Large intestine (tissue), 3 donors: ENCODE measurements at regions not wholly inside any gene's neighbourhood (a gene's known extent, or its start where the extent isn't known, plus 50 kb on each side); places are given as distances from the start of the nearest gene placed in this dataset.
"Not testable (repeated sequence)": the region's sequence is repeated elsewhere in the genome, so short reads cannot be mapped to it uniquely, and the experiment has no call there.

Source experiments
- DNase-seq, 2 donors: peaks; one replicate each; pipeline versions ENCODE4 v3.0.0 to v3.0.0-alpha.2; 2013
- H3K27ac ChIP-seq: one replicate; pipeline ENCODE4 v1.5.1; 2013; ENCODE audit warnings: low read length
- H3K27me3 ChIP-seq: 2 replicates; pipeline ENCODE4 v1.6.1; 2013; ENCODE audit warnings: low read length; ENCODE audit not compliant: control insufficient read depth, insufficient read depth
- H3K36me3 ChIP-seq: 2 replicates; pipeline ENCODE4 v1.6.1; 2013; ENCODE audit warnings: low read length; ENCODE audit not compliant: control insufficient read depth, insufficient read depth
- H3K4me1 ChIP-seq: one replicate; pipeline ENCODE4 v1.6.1; 2013; ENCODE audit warnings: low read length; ENCODE audit not compliant: control insufficient read depth, insufficient read depth
- H3K4me3 ChIP-seq: one replicate; pipeline ENCODE4 v1.5.1; 2013; ENCODE audit warnings: low read length
- H3K9me3 ChIP-seq: one replicate; pipeline ENCODE4 v1.6.1; 2013; ENCODE audit warnings: mild to moderate bottlenecking, low read depth, low read length, moderate library complexity; ENCODE audit not compliant: control insufficient read depth
- WGBS: methylation state at CpG from one replicate; pipeline ENCODE4 v1.1.5; 2013; ENCODE audit warnings: low lambda C conversion rate; ENCODE audit not compliant: insufficient coverage; 5-methylcytosine and 5-hydroxymethylcytosine counted together

GRCh38 chr3:110017304-110017703 lies 680.0 kb upstream of the DPPA4 start:
- DNase-seq: no peak

GRCh38 chr3:110021659-110022058 lies 684.3 kb upstream of the DPPA4 start:
- Histone ChIP-seq H3K4me3 (no peak overlapping the region), H3K9me3 (no peaks in the 10 kb centered on the region), H3K27me3 (no peaks in the 10 kb centered on the region), H3K27ac (no peak overlapping the region), H3K36me3 (no peaks in the 10 kb centered on the region), H3K4me1 (no peaks in the 10 kb centered on the region)
- DNase-seq: no peak
- WGBS: no CpG with 5 or more reads among the region's 1 CpG

More at GRCh38 chr3:110017304-110017703, 680.0 kb upstream of the DPPA4 start:
- Histone ChIP-seq H3K4me1 (no peaks in the 10 kb centered on the region), H3K27me3 (no peaks in the 10 kb centered on the region), H3K9me3 (no peaks in the 10 kb centered on the region), H3K4me3 (no peak overlapping the region), H3K27ac (no peak overlapping the region), H3K36me3 (no peaks in the 10 kb centered on the region)

DNA sequence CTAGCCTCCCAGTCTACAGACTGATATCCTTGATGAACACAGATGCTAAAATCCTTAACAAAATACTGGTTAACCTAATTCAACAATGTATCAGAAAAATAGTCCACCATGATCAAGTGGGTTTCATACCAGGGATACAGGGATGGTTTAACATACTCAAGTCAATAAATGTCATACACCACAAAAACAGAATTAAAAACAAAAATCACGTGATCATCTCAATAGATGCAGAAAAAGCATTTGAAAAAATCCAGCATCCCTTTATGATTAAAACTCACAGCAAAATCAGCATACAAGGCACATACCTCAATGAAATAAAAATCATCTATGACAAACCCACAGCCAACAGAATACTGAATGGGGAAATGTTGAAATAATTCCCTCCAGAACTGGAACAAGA lies 685.7 kb upstream of the DPPA4 start:
- not testable (repeated sequence) for H3K36me3 ChIP-seq, H3K4me3 ChIP-seq, H3K4me1 ChIP-seq, H3K27me3 ChIP-seq, H3K27ac ChIP-seq, H3K9me3 ChIP-seq, DNase-seq
- WGBS: 100% methylated on average over 1 of the region's 1 CpG

GRCh38 chr3:110026421-110026820 lies 689.1 kb upstream of the DPPA4 start:
- no peaks in the 10 kb centered on the region for H3K36me3 ChIP-seq
- DNase-seq: no peak
- no peaks in the 10 kb centered on the region for H3K4me1 ChIP-seq
- H3K4me3 ChIP-seq: no peak overlapping the region
- no peak overlapping the region for H3K27ac ChIP-seq
- no peaks in the 10 kb centered on the region for H3K27me3 ChIP-seq
- WGBS: 100% methylated on average over 1 of the region's 2 CpGs
- H3K9me3 ChIP-seq: no peaks in the 10 kb centered on the region

- no peaks in the 10 kb centered on the region for H3K36me3 ChIP-seq
- H3K4me3 ChIP-seq: no peak overlapping the region
- H3K27ac ChIP-seq: no peak overlapping the region
- WGBS: 70% methylated on average over 3 of the region's 4 CpGs
- H3K27me3 ChIP-seq: no peaks in the 10 kb centered on the region
- H3K4me1 ChIP-seq: no peaks in the 10 kb centered on the region
- no peaks in the 10 kb centered on the region for H3K9me3 ChIP-seq
- no peak for DNase-seq
Measured at GRCh38 chr3:110027446-110028080, 690.2 kb upstream of the DPPA4 start.

DNA sequence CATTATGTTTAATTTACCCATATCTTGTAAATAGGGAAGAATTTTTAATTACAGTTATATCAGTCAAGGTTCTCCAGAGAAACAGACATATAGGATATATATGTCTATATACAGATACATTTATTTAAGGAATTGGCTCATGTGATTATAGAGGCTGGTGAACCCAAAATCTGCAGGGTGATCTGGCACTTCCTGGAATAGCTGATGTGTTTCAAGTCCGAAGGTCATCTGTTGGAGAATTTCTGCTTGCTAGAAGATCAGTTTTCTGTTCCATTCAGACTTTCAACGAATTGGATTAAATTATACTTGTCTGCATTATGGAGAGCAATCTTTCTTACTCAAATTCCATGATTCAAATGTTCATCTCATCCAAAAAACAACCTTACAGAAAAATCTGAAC lies 694.6 kb upstream of the DPPA4 start:
- 100% methylated on average over 1 of the region's 2 CpGs for WGBS
- Histone ChIP-seq H3K27ac (no peak overlapping the region), H3K4me3 (no peak overlapping the region), H3K36me3 (no peaks in the 10 kb centered on the region), H3K4me1 (no peaks in the 10 kb centered on the region), H3K9me3 (no peaks in the 10 kb centered on the region), H3K27me3 (no peaks in the 10 kb centered on the region)
- no peak for DNase-seq

- no peak overlapping the region for H3K4me3 ChIP-seq
- 100% methylated on average over 1 of the region's 1 CpG for WGBS
- no peak for DNase-seq
- no peaks in the 10 kb centered on the region for H3K27me3 ChIP-seq
- no peaks in the 10 kb centered on the region for H3K36me3 ChIP-seq
- no peaks in the 10 kb centered on the region for H3K9me3 ChIP-seq
- H3K27ac ChIP-seq: no peak overlapping the region
- no peaks in the 10 kb centered on the region for H3K4me1 ChIP-seq
Measured at GRCh38 chr3:110059431-110059830, 722.1 kb upstream of the DPPA4 start.

- Histone ChIP-seq H3K4me1 (no peaks in the 10 kb centered on the region), H3K27me3 (no peaks in the 10 kb centered on the region), H3K9me3 (no peaks in the 10 kb centered on the region), H3K4me3 (no peak overlapping the region), H3K27ac (no peak overlapping the region), H3K36me3 (no peaks in the 10 kb centered on the region)
- DNase-seq: no peak
Measured at GRCh38 chr3:110062716-110063115, 725.4 kb upstream of the DPPA4 start.

- WGBS: no CpG with 5 or more reads among the region's 1 CpG
- no peaks in the 10 kb centered on the region for H3K27me3 ChIP-seq
- H3K9me3 ChIP-seq: no peaks in the 10 kb centered on the region
- no peaks in the 10 kb centered on the region for H3K4me1 ChIP-seq
- no peaks in the 10 kb centered on the region for H3K36me3 ChIP-seq
- no peak overlapping the region for H3K4me3 ChIP-seq
- no peak for DNase-seq
- H3K27ac ChIP-seq: no peak overlapping the region
Measured at GRCh38 chr3:110063178-110063577, 725.8 kb upstream of the DPPA4 start.

DNA sequence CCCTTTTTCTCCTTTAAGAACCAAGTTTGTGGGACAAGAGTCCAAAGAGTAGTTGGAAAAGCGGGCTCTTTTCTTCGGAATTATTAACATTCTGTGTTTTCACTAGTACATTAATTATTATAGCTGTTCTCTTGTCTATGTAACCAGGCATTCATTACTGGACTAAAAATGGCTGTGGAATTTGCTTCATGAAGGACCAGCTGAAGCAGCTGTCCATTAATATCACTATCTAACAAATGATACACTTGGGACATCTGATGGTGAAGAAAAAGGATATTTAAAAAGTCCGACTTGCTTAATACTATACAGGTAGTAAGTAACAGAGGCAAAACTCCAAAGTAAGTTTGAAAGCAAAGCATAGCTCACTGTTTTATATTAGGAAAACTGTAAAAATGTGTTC lies 728.9 kb upstream of the DPPA4 start:
- Histone ChIP-seq H3K4me3 (no peak overlapping the region), H3K27me3 (no peaks in the 10 kb centered on the region), H3K9me3 (no peaks in the 10 kb centered on the region), H3K36me3 (no peaks in the 10 kb centered on the region), H3K27ac (no peak overlapping the region), H3K4me1 (no peaks in the 10 kb centered on the region)
- 85% methylated on average over 3 of the region's 3 CpGs for WGBS
- no peak for DNase-seq

DNA sequence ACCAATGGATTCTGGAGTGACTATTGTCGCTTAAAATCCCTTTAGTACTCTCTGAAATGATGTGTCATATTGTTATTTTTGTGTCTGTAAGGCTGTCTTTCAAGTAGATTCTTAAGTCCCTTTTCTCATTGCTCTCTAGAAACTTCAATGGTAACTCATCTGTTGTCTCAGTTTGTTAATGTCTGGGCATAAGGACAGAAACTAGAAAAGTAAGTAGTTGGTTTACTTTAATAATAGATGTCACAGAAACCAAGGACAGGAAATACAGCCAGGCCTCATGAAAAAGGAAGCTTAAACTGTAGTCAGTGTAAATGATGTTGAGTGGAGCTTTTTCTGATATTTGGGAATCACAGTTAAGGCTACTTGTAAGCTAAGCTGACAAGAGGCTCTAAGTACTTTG lies 730.2 kb upstream of the DPPA4 start:
- no peak overlapping the region for H3K4me3 ChIP-seq
- H3K27me3 ChIP-seq: no peaks in the 10 kb centered on the region
- WGBS: 83% methylated on average over 1 of the region's 1 CpG
- H3K36me3 ChIP-seq: no peaks in the 10 kb centered on the region
- no peak overlapping the region for H3K27ac ChIP-seq
- DNase-seq: no peak
- no peaks in the 10 kb centered on the region for H3K9me3 ChIP-seq
- no peaks in the 10 kb centered on the region for H3K4me1 ChIP-seq
